ENCODE measurements at regions not wholly inside any gene's neighbourhood (a gene's known extent, or its start where the extent isn't known, plus 50 kb on each side); places are given as distances from the start of the nearest gene placed in this dataset.

DNA sequence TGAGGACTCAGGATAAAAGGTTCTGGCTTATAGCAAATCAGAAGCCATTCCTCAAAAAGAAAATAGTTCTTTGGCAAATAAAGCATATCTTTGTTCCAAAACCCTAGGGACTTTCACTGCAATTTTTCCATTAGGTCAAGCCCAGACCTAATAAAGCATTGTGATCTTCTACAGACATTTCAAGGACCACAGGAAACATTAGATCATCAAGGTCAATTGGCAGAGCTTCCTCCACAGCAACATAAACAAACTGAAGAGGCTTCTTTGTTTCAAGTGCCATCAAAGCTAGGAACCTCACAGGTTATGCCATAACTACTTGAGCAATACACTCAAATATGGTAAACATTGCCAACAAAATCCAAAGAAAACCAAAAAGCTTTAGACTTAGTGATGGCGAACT is 144.9 kb downstream of the ANXA5 start:
- DNase-seq: no peak
- Mint-ChIP-seq H3K4me3 (no peak overlapping the region), H3K9me3 (peaks cover 3 to 12% (median 4%) of the 10 kb centered on the region in 7 donors), H3K4me1 (no peaks in the 10 kb centered on the region), H3K27me3 (ENCODE audit: low read depth in 3 of 3) (no peaks in the 10 kb centered on the region), H3K27ac (no peak overlapping the region), H3K36me3 (no peaks in the 10 kb centered on the region)
- peaks cover 0 to 7% of the 10 kb centered on the region in 2 donors for H3K9me3 ChIP-seq (replicated peaks in 1 of 2; ENCODE audit: control insufficient read depth in 1 of 2, insufficient read depth in 1 of 2, low read length in 2 of 2)
- no peak overlapping the region for H3K4me3 ChIP-seq (replicated peaks in 1 of 3; ENCODE audit: low read depth in 2 of 3, low read length in 3 of 3)
- H3K4me2 ChIP-seq (replicated peaks; ENCODE audit: extremely low read depth, low read length, poor library complexity, severe bottlenecking): no peak overlapping the region
- no peaks in the 10 kb centered on the region for H3K36me3 ChIP-seq (replicated peaks in 1 of 2; ENCODE audit: control insufficient read depth in 1 of 2, insufficient read depth in 2 of 2, low read length in 2 of 2)
- no CpG with 5 or more reads among the region's 1 CpG for WGBS (ENCODE audit: insufficient coverage)
- intact Hi-C loops (cut with micrococcal nuclease): no loop called here
- H3K9ac ChIP-seq (ENCODE audit: insufficient read depth, low read length, poor library complexity, severe bottlenecking): no peak overlapping the region
- H3K79me2 ChIP-seq (ENCODE audit: insufficient read depth, low read length): no peaks in the 10 kb centered on the region
- no peaks in the 10 kb centered on the region for H3K27me3 ChIP-seq (ENCODE audit: control insufficient read depth in 2 of 2, insufficient read depth in 2 of 2, low read length in 2 of 2)
- no peak overlapping the region for H3K27ac ChIP-seq (ENCODE audit: low read depth in 1 of 2, low read length in 2 of 2)
- no peaks in the 10 kb centered on the region for H3K4me1 ChIP-seq (ENCODE audit: control insufficient read depth in 1 of 2, insufficient read depth in 2 of 2, low read length in 2 of 2)
- TF ChIP-seq, protein P1, sequence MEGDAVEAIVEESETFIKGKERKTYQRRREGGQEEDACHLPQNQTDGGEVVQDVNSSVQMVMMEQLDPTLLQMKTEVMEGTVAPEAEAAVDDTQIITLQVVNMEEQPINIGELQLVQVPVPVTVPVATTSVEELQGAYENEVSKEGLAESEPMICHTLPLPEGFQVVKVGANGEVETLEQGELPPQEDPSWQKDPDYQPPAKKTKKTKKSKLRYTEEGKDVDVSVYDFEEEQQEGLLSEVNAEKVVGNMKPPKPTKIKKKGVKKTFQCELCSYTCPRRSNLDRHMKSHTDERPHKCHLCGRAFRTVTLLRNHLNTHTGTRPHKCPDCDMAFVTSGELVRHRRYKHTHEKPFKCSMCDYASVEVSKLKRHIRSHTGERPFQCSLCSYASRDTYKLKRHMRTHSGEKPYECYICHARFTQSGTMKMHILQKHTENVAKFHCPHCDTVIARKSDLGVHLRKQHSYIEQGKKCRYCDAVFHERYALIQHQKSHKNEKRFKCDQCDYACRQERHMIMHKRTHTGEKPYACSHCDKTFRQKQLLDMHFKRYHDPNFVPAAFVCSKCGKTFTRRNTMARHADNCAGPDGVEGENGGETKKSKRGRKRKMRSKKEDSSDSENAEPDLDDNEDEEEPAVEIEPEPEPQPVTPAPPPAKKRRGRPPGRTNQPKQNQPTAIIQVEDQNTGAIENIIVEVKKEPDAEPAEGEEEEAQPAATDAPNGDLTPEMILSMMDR (IDR thresholded peaks at IDR 0.05): no peak
- H4K20me1 ChIP-seq (ENCODE audit: insufficient read depth, low read length): no peaks in the 10 kb centered on the region
- H2AFZ ChIP-seq (ENCODE audit: insufficient read depth, low read depth, low read length, poor library complexity, severe bottlenecking): no peak overlapping the region

DNA sequence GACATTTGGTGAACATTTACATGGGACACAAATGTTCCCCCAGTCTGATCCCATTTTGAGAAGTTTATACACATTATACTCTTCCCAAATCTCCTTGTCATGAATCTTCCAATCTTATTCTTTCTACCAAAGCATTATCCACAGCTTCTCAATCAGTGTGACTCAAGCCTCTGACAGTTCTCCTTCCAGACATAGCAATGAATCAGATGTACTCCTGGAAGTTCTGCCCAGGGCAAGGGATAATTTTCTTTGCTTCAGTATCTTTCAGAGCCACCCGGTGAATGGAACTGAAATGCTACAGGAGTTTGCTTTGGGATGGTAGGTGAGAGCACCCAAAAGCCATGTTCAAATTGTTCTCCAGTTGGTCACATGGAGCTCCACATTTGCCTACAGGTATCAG is 145.5 kb downstream of the ANXA5 start:
- Mint-ChIP-seq H3K27me3 (ENCODE audit: low read depth in 3 of 3) (no peaks in the 10 kb centered on the region), H3K4me1 (no peaks in the 10 kb centered on the region), H3K9me3 (peaks cover 3 to 12% (median 7%) of the 10 kb centered on the region in 7 donors), H3K36me3 (no peaks in the 10 kb centered on the region), H3K27ac (no peak overlapping the region), H3K4me3 (no peak overlapping the region)
- Histone ChIP-seq H4K20me1 (ENCODE audit: insufficient read depth, low read length) (no peaks in the 10 kb centered on the region), H3K36me3 (replicated peaks in 1 of 2; ENCODE audit: control insufficient read depth in 1 of 2, insufficient read depth in 2 of 2, low read length in 2 of 2) (no peaks in the 10 kb centered on the region), H3K4me1 (ENCODE audit: control insufficient read depth in 1 of 2, insufficient read depth in 2 of 2, low read length in 2 of 2) (no peaks in the 10 kb centered on the region), H3K9me3 (replicated peaks in 1 of 2; ENCODE audit: control insufficient read depth in 1 of 2, insufficient read depth in 1 of 2, low read length in 2 of 2) (peaks cover 0 to 7% of the 10 kb centered on the region in 2 donors), H3K27me3 (ENCODE audit: control insufficient read depth in 2 of 2, insufficient read depth in 2 of 2, low read length in 2 of 2) (no peaks in the 10 kb centered on the region), H3K4me3 (replicated peaks in 1 of 3; ENCODE audit: low read depth in 2 of 3, low read length in 3 of 3) (no peak overlapping the region), H3K4me2 (replicated peaks; ENCODE audit: extremely low read depth, low read length, poor library complexity, severe bottlenecking) (no peak overlapping the region), H3K27ac (ENCODE audit: low read depth in 1 of 2, low read length in 2 of 2) (no peak overlapping the region), H2AFZ (ENCODE audit: insufficient read depth, low read depth, low read length, poor library complexity, severe bottlenecking) (no peak overlapping the region), H3K79me2 (ENCODE audit: insufficient read depth, low read length) (no peaks in the 10 kb centered on the region), H3K9ac (ENCODE audit: insufficient read depth, low read length, poor library complexity, severe bottlenecking) (no peak overlapping the region)
- intact Hi-C loops (cut with micrococcal nuclease): no loop called here
- TF ChIP-seq, protein P1 (IDR thresholded peaks at IDR 0.05): no peak
- 100% methylated on average over 1 of the region's 1 CpG for whole genome bisulfite sequencing (ENCODE audit: insufficient coverage)
- DNase-seq: no peak

Data from CD14-positive monocyte (primary cell).